GOT3 (cell line): ENCODE measurements at regions not wholly inside any gene's neighbourhood (a gene's known extent, or its start where the extent isn't known, plus 50 kb on each side); places are given as distances from the start of the nearest gene placed in this dataset.

Source experiments
- DNase-seq: peaks from one replicate; lab custom pipeline; 2025; ENCODE audit warnings: mixed read lengths; lab: John Stamatoyannopoulos, UW

DNA sequence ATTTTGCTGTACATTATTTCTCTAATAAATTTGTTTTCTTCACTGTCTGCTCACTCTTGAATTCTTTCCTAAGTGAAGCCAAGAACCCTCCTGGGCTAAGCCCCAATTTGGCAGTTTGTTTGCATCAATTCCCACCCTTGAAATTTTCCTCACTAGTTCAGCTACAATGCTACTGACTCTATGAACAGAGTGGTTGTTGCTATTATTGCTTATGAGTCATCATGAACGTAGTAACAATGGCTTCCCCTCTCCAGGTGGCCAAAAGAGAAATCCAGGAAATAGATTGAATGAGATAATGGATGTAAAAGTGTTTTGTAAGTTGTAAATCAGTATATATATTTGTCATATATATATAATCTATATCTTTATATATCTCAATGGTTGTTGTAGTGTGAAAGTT, 193.0 kb downstream of the URB2 start:
- DNase-seq = no peak

DNA sequence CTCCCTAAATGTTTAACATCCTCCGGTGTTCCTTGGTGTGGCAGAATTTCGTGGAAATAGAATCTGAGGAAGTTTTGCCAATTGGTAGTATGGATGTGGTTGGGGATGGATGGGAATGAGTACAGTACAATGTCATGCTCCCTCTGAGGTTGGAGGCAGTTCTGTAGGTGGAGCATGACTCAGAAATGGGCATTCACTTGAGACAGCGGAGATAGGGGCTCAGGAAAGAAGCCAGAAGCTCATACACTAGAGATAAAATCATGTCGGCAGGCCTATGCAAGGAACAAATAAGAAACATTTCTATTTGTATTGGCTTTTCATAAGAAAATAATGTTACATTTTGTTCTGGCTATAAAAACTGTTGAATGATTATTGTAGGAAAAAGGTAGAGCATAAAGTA, 196.0 kb downstream of the URB2 start:
- no peak for DNase-seq

DNA sequence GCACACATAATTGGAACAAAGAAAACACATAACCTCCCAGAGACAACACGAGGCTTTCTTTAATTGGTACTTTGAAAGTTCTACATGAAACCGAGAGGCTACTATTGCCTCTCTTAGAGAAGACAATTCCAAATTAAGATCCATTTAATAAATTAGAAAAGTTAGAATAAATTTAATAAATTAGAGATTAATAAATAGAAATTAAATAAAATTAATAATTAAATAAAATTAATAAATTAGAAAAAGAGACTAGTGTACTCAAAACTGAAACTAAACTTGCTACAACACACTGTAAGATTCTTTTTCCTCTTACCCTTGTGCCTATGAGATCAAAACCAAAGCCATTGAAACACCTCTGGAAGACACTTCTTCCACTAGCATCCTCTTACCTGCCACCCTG, 199.0 kb downstream of the URB2 start:
- DNase-seq = no peak

DNA sequence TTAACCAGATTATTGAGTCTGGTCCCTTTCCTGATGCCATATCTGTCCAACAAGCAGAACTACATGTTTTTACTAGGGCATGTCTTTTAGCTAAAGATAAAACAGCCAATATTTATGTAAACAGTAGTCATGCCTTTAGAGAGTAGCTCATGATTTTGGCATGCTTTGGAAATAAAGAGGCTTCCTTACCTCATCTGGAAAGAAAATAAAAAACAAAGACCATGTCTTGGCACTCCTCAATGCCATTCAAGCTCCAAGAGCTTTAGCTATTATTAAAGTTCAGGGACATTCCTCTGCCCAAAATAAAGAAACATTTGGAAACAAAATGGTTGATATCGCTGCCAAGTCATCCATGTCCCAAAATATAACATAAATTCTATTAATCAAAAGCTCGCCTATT, 202.4 kb downstream of the URB2 start:
- DNase-seq = no peak

DNA sequence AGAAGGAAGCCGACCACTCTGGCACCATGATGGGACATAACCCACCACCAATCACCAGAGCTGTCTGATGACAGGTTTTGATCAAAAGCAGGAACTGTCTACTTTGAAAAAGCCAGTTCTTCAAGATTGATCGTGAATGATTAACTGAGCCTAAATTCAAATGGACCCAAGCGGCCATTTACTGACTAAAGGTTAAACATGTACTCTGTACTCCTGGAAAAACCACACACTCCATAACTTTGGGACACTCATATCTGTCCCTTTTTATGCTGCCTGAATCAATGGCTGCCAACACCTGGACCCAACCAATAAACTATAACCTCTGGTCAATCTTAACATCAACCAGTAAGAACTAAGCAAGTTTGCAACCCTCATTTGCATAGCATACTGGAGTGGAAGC, 206.6 kb downstream of the URB2 start:
- no peak for DNase-seq

DNA sequence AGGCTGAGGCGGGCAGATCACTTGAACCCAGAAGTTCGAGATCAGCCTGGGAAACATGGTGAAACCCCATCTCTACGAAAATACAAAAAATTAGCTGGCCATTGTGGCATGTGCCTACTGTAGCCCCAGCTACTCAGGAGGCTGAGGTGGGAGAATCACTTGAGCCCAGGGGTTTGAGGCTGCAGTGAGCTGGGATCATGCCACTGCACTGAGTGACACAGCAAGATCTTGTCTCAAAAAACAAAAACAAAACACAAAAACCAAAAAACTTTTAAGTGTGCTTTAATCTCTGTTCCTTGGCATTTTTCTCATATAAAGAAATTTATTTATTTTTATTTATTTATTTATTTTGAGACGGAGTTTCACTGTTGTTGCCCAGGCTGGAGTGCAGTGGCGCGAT, 208.2 kb downstream of the URB2 start:
- DNase-seq = no peak

DNA sequence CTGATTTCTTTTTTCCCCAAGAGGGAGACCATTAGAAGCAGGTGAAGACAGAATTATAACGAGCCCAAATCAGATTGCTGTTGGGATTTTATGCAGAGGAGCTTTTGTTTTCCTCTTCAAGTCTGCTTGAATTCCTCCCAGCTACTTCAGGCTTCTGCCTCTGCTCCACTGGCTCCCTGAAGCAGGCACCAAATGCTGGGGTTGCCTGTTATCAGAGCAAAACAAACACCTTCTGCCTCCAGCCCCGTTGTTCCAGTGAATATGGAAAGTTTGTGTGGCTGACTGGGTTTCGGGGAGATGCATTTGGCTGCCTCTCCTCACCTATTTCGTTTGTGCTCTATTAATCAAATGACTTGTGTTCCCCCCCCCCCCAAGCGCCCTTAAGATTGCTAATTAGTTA, 209.2 kb downstream of the URB2 start:
- DNase-seq = no peak

DNA sequence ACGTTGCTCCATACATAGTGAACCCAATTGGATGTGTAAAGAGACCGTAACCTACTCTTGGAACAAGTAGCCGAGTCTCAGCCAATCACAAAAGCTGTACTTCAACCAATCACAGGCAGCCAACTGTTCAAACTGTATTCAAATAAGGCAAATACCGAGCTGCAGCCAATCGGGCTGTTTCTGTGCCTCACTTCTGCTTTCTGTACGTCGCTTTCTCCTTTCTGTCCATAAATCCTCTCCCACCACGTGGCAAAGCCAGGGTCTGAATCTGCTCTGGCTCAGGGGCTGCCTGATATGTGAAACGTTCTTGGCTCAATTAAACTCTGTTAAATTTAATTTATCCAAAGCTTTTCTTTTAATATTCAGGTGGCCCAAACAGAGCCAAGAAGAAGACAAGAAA, 210.3 kb downstream of the URB2 start:
- DNase-seq = no peak

DNA sequence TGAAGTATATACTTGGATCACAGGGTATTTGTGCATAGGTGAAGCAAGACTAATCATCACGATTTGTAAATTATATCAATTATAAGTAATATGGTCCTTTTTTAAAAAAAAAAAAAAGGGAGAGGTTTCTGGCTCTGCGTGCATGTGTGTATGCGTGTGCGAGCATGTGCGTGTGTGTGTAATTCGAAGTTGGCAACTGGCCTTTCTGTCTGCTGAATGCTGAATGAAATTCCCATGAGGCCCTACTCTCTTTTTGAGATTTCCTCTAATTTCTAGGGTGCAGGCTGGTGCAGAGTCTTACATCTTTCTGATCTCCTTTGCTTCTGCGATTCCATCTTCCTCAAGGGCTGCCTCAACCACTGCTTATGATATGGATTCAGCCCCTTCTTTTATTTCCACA, 212.2 kb downstream of the URB2 start:
- DNase-seq = no peak

DNA sequence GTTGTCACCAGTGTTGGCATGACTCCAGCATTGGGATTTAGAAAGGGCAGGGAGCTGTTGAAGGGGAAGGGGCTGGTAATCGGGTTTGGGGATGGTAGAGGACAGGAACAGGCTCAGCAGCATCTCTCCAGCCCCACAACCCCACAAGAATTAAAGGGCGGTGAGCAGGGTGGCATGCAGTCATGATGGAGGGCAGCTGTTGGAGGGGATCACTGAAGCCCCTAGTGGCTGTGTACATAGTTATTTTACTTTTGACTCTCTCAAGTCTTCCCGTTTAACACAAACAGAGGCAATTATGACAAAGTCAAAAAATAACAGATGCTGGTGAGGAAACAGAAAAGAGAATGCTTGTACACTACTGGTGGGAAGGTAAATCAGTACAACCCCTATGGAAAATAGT, 213.8 kb downstream of the URB2 start:
- DNase-seq = no peak

DNA sequence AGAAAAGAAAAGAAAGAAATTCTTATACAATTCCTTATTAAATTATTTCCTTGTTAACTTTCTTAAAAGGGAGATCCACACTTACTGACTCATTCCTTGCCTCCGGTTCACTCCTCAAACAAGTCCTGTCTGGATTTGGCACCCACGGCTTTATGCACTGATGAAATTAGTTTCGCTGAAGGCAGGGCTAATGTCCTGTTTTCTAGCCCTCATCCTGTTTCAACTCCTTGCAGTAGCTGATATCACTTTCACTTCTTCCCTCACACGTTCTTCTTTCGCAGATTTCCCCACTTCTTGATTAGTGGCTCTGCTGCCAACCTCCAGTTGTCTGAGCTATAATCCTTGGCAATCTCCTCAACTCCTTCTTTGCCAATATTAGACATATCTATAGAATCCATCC, 215.2 kb downstream of the URB2 start:
- no peak for DNase-seq

DNA sequence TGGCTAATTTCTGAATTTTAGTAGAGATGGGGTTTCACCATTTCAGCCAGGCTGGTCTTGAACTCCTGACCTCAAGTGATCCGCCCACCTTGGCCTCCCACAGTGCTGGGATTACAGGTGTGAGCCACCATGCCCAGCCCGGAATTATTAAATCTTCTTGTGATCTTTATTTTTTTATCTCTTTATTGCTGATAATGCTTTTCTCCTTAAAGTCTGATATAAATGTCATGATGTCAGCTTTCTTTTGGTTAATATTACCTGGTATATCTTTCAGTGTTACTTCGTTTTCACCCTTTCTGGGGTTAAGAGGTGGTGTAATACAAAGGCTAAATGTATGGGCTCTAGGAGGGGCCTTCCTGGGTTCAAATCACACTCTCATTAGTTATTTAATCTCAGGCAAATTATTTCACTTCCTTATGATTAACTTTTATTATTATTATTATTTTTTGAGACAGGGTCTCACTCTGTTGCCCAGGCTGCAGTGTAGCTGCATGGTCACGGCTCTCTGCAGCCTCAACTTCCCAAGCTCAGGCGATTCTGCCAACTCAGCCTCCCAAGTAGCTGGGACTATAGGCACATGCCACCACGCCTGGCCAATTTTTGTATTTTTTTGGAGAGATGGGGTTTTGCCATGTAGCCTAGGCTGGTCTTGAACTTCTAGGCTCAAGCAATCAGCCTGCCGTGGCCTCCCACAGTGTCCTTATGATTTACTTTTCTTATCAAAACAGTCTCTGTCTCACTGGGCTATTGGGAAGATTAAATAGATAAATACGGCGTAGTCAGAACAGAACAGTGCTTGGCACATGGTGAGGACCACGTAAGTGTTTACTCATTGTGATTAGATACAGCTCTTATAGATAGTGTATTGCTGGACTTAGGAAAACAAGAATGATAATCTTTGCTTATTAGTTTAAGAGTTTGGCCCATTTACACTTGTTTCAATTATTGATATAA, 216.5 kb downstream of the URB2 start:
- no peak for DNase-seq

DNA sequence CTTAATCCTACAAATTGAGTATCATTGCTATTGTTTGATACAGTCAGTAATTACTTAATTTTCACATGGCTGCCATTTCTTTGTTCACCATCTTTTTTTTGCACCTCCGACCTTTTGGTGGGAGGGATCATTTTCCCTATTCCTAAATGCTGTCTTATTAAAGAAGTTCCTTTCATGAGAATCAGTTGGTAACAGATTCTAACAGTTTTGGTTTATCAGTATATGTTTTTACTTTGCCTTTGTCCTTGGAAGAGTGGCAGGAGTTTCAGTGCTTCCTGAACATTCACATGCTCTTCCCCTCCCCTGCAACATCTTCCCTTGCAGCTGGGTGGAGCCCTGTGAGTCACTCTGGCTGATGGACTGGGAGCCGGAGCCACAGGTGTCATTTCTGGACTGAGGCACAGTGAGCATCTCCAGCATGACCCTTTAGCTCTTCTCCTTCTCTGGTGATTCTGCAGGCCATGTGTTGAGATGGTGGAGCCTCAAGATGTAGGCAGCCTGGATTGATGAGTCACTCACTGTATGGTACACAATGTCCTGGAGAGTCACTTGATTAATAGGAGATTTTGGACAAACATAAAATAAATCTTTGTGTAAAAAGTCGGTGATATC, 217.7 kb downstream of the URB2 start:
- DNase-seq = no peak

DNA sequence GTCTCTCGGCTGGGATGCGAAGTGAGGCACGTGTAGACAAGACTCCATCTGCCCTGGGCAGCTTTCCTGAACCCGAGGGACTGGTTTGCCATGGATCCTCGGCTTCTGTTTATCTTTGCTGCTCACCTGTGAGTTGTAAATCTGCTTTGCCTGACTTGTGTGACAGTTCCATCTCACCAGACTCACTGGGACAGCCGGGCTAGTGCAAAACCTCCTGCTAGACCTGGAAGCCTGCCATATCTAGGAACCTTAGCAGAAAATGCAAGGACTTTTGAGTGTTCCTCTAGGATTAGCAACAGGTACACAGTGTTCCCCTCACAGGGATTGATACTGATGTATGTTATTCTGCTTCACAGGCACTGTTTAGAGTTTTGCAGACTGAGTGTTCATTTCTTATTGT, 218.6 kb downstream of the URB2 start:
- DNase-seq = no peak

DNA sequence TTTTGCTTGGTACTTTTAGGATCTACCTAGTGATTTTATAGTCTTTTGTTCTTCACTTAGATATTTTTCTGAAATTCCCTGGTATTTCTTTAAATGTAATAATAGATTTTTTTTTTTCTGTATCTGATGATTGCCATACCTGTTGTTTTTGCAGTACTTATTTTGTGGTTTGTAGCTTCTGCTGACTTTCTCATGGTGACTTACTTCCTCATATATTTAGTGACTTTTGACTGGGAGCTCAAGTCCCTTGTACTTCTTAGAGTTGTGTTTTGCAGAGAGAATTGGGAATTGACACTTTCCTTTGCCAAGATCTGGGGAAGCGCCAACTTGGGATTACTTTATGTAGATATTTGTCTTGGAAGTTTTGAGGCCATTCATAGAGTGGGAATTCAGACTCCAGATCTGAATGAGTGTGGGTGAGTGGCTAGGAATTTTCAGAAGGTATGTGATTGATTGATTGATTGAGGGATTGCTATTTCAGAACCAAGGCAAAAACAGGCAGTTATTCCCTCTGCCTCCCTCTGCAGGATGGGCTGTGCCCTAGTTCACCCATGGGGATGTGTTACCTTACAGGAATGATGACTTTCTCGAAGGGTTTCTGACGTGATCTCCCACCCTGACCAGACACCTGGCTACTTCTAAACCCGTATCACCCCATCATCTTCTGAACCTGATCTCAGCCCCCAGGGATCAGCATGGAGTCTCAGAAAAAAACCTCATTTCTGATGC, 219.5 kb downstream of the URB2 start:
- no peak for DNase-seq

DNA sequence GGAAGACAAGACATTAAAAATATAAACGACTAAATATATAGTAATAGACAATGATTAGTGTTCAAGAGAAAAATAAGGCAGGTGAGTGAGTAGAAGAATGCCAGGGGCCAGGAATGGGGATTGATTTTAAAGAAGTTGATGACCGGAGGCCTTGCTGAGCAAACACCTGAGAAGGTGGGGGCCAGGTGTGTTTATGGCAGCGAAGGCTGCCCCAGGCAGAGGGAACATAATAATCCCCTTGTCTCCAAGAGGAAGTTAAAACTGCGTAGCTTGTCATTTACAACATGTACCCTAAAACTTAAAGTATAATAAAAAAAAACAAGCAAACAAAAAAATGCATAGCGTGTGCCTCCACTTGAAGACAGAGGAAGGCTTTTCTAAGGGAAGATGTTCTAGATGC, 220.3 kb downstream of the URB2 start:
- DNase-seq = no peak

DNA sequence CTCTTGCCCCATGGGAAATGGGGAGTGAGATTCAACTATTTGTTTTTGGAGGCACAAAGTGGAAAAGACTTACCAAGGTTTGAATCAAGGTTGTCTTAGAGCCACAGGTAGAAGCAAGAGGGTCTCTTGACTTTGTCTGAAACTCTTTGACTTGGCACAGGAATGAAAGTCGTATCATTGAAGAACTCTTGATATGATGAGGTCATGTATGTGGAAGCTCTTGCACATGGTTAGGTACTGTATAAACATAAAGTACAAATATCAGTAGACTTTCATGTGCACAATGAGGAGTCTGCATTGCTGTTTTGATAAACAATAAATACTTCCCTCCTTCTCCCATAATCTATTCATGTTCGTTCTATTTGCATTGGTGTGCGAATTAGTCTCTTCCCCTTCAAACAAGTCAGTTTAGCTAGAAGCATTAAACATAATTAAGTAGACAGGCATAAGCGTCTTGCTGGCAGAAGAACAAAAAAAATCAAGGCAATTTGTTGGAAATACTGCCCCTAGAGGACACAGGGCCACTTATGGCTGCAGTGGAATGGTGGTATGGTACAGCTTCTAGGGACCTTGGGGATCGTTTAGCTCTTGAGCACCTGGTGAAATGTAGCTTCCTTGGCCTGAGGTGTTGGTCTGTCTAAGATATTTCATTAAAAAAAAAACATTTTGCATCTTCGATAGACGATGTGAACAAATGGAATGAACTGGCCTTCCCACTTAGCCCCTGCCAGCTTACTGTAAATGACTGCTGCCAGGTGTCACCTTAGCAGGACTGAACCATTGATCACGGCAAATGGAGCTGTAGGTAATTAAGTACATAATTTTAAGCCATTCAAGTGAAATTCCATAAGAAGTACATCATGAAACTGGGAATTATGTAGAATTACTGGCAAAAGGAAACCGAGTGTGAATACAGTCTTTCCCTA, 218.0 kb upstream of the GALNT2 start:
- DNase-seq = no peak

DNA sequence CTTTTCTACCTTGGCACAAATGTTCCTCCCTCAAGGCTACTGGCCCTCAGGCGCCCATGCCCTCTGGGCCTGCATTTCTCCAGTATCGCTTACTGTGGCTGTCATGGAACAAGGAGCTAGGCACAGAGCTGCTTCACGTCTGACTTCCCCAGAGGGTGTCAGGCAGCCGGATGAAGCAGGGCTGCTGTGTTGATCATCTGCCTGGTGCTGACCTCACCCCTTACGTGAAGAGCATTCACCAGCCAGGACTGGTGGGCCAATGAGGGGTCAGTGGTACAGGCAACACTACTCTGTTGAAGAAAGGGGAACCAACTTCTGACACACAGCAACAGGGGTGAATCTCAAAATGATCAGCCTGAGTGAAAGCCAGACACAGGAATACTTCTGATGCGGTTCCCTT, 215.5 kb upstream of the GALNT2 start:
- DNase-seq = no peak

DNA sequence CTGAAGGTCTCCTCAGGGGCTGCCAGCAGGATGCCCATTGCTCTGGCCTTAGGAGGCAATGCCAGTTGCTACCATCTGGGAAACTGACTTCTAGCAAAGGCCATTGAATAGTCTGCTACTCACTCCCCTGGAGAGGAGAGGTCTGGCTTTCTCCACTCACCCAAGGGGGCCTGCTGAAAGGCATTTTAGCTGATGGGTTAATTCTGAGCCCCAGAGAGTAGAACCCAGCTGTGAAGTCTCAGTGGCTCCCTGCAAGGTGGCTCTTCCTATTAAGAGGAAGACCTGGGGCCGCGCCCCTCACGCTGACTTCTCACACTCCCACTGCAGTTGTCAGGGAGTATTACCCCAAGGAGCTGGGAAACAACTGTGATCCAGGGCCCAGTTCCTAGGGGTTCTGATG, 213.3 kb upstream of the GALNT2 start:
- DNase-seq = no peak

DNA sequence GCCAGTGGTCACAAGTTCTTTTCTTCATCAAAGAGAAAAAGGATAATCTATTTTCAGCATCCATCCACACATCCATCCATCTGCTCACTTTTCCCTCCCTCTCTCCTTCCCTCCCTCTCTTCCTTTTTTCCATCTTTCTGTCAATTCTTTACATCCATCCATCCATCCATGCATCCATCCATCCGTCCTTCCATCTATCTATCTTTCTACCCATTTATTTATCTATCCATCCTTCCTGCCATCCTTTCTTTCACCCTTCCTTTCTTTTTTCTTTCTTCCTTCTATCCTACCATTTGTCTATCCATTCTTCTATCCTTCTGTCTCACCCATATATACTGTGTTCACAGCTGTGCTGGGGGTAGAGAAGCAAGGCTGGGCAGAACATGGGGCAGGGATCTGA, 212.4 kb upstream of the GALNT2 start:
- DNase-seq = no peak

DNA sequence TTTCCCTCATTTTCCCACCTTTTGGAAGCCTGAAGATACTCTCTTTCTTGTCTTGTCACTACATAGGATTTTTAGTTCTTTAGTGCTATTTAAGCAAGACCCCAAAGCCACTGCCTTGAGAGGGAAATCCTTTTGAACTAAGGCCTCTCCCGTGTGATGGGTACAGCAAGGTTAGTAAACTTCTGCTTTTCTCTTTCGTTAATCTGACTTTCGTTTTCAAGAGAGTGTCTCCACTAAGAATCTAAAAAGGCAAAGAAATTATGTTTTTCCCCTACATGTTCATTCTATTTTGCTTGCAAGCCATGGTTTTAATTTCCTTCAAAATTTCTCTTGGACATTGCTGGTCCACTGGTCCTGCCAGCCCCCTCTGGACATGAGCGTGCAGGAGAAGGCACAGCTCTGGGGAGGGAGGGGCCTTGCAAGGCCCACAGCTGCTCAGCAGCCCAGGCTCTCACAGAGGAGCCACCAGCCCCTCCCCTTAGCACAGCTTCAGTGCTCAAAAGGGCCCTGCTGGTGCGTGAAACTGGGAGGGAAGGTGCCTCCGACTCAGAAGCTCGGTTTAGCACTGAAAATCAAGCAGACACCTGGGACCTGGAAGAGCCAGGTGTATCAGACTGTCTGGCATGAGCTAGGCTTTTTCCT, 210.9 kb upstream of the GALNT2 start:
- no peak for DNase-seq
